Left lobe of liver (tissue), 2 donors: ENCODE measurements at regions not wholly inside any gene's neighbourhood (a gene's known extent, or its start where the extent isn't known, plus 50 kb on each side); places are given as distances from the start of the nearest gene placed in this dataset.

ENCODE experiments used
- ATAC-seq: fragments of 200-7000 bp; cut with Tn5 transposase; one replicate; pipeline ENCODE4 v1.9.1; 2020; ENCODE audit warnings: mild to moderate bottlenecking, moderate library complexity
- DNase-seq: peaks from one replicate; pipeline ENCODE4 v3.0.0-alpha.2; 2020; ENCODE audit warnings: low spot score
- donor health status: DM: no; HTN: no; CAD: no; lungs with moderate emphysema.
- donor health status: DM: no; HTN: yes; CAD: no.

DNA sequence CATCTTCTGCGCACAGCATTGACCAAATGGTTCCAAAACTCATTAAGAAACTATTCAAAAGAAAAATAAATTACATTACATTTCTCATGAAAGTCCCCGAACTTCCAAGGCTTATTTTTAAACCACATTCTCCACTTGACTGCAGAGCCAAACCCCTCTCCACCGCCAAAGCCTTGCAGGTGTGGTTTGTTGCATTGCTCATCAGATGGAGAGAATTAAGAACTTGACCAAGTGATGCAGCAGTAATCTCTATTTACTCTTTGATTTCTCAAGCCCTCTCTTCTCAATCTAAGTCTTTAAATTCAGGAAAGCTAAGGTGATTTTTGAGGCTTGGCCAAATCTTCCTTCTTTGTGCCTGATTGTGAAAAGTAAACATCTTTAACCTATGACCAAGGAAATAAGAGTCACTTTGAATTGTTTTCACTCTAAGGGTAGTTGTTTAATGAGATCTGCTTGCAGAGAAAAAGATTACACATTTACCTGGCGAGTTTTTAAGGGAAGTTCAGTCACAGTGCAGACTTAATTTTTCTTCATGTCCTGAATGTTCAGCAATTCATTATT lies 290.5 kb upstream of the ITGA1 start:
- DNase-seq (no peak), ATAC-seq (no peak)

DNA sequence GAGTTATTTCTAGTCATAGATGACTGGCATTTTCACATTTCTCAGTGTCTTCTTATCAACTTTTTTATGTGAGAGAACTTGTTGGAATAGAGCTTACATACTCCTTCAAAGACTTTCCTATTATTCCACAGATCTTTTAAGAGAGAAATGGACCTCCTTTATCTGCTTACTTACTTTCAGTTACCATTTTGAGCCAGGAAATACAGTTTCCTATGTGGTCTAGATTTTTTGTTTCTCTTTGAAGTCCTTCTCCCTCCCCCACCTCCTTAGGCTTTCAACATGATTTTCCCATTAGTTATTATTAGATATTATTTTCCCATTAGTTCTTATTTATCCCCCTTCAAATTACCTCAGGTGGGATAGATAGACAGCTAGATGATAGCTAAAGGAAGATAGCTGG lies 289.1 kb upstream of the ITGA1 start:
- ATAC-seq (no peak), DNase-seq (no peak)

DNA sequence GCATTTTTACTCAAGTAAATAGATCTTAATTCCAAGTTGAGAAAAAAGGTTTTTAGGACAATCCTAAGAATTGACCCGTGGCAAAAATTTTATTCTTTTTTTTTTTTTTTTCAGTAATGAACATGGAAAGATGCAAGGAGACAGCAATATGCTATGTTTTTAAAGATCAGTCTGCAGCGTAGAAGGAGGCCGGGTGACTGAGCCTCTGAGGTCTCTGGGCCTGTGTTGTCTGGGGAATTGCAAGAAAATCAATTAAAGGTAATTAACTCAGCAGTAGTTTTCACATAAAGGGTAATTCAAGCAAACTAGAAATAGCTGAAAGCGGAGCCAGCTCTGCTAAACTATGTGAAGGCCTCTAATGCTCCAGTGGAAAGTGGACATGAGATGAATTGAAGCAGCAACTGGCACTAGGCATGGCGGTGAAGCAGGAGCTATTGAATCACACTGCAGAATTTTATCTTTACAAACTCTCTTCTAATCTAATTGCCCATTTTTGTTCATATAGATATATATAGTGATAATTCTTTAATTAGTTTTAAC lies 285.2 kb upstream of the ITGA1 start:
- ATAC-seq (no peak), DNase-seq (no peak)

DNA sequence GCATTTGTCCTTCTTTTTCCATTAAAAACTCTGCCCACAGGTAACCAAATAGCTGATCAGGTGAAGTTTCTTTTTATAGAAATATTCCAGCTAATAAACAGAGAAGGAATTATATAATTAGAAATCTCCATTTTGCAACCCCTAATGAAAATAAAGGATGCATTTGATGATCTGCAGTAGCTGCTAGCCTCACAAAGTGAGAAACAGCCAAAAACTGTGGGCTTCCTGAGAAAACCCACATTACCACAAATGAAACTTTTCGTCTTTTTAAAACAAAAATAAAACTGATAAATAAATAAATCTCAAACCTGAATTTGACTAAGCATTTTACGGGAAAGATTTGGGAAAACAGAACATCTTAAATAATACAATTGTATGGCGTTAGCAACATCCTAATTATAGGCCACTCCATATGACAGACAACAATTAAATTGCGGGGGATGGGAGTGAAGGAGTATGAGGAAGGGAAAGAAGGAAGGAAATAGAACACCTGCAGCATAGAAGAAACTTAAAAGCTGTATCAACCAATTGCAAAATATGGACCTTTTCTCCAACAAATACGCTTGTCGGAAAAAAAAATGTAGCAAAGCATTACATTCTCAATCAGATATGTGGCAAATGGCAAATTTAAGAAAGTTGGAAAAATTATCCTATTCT lies 283.0 kb upstream of the ITGA1 start:
- ATAC-seq = no peak

DNA sequence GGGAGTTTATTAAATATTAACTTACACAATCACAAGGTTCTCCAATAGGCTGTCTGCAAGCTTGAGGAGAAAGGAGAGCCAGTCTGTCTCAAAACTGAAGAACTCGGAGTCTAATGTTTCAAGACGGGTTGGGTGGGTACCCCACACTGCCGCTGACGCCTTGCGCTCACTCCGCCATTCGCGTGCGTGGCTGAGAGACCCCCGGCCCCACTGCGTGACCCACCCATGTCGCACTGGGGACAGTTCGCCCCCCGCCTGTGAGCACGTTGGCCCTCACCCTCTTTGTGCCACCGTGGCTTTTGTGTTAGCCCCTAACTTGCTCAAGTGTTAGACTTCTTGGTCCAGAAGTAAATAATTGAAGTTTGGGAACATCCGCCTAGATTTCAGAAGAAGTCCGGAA lies 270.0 kb upstream of the ITGA1 start:
- DNase-seq (no peak), ATAC-seq (no peak)

More for the DNA sequence above, 283.0 kb upstream of the ITGA1 start:
- no peak for DNase-seq

DNA sequence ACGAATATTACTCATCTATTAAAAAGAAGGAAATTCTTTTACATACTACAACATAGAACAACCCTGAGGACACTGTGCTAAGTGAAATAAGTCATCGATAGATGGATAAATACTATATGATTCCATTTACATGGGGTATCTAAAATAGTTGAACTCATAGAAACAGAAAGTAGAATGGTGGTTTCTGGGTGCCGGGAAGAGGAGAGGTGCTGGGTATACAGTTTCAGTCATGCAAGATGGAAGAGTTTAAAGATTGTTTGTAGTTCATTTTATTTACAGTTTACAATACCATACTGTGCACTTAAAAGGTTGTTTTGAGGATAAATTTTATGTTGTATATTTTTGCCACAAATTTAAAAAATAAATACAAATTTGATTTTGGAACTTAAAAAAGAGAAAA lies 267.5 kb upstream of the ITGA1 start:
- ATAC-seq (no peak), DNase-seq (no peak)

DNA sequence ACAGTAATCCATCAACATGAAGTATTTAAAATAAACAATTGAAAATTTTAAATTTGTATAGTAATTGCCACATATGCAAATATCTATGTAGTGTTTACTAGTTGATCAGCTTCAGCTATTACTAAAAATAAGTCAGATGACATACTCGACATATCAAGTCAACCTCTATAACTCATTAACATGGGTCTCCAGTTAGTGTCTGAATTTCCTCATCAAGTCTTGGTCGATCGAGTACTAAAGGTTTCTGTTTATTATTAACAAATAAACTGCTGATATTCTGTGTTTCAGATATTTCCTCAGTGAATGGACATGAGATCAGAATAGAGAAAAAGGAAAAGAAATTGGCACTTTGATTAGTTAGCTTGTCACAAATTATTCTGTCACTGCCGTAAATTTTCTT lies 266.5 kb upstream of the ITGA1 start:
- ATAC-seq = no peak
- DNase-seq = no peak

DNA sequence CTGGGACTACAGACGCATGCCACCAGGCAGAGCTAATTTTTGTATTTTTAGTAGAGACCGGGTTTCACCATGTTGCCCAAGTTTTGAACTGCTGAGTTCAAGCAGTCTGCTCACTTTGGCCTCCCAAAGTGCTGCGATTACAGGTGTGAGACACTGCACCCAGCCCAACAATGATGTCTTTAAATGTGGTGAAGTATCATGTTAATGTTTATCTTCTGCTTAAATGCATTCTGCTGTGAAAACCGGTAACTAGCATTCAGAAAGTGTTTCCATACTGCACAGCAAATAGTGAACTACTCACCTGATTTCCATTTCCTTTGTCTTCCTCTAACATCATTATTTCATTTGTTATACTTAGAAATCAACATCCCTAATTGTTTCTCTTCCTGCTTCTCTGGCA lies 264.0 kb upstream of the ITGA1 start:
- no peak for ATAC-seq

DNA sequence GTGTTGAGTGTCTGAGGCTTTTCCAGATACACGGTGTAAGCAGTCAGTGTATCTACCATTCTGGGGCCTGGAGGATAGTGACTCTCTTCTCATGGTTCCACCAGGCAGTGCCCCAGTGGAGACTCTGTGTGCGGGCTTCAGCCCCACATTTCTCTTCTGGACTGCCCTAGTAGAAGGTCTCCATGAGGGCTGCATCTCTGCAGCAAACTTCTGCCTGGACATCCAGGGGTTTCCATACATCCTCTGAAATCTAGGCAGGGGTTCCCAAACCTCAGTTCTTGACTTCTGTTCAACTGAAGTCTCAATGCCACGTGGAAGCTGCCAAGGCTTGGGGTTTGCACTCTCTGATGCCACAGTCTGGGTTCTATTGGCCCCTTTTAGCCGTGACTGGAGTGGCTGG lies 256.6 kb upstream of the ITGA1 start:
- ATAC-seq = no peak
- DNase-seq = no peak

More for the DNA sequence above, 264.0 kb upstream of the ITGA1 start:
- no peak for DNase-seq

DNA sequence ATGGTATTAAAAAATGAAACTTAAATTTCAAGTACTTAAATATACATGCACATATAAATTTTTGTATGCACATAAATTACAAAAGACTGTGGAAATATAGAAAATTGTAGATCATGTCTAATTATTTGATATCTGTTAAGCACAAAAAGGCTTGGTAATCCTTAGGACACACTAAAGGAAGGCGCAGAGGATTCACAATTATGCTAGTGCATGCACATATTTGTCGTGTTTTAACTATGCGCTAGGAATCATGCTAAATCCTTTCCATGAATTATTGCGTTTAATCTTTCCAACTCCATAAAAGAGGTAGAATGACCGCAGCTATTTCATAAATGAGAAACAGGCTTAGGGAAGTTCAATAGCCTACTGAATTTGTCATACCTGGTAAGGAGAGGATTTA lies 244.1 kb upstream of the ITGA1 start:
- DNase-seq (no peak), ATAC-seq (no peak)

DNA sequence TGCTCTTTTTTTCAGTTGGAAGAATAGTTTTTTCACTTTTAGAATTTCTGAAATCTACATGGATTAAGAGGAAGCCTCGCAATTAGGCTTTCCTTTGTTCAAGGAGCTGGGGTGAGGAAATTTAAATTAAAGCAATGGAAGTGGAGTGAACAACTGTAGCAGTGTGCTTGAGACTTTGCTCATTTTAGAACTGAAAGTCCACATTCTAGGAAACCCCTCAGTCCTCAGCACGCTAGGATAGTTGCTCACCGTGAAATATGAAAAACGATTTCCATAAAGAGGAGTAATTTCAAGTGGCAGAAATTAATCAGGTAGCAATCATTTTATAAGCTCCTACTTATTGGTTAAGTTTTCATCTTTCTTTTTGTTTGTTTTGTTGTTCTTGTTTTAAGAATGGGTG lies 243.0 kb upstream of the ITGA1 start:
- ATAC-seq (no peak), DNase-seq (no peak)

DNA sequence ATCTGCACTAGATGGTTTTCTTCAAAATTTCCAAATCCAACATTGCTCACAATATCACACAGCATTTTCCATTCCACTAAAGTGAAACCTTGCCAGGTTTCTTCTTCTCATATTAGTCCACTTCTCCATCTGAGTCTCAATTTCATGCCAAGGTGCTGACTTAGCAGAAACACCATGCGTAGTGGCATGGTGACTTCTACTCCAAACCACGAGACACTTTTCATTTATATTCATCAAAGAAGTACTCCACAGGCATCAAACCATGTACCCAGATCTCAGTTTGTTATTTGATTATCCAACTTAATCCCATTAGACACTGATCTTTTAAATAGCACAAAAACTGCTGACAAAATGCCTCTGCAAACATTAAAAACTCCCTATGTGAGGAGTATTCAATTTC lies 233.4 kb upstream of the ITGA1 start:
- DNase-seq (no peak), ATAC-seq (no peak)

DNA sequence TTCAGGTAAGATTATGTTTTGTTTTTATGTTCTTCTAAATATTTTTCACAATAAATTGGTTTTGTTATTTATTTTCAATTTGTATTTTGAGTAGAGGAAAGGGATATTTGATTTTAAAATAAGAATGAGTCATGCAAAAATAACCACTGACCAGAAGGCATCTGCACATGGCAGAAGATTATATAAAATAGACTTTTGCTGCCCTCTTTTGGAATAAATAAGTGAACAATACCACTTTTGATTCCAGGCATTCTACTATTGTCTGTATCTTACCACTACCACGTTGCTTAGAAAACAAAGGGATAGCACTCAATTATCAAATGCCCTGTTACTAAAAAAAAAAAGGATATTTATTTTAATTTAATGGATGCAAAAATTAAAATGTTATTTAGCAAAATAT lies 227.3 kb upstream of the ITGA1 start:
- ATAC-seq (no peak), DNase-seq (no peak)

DNA sequence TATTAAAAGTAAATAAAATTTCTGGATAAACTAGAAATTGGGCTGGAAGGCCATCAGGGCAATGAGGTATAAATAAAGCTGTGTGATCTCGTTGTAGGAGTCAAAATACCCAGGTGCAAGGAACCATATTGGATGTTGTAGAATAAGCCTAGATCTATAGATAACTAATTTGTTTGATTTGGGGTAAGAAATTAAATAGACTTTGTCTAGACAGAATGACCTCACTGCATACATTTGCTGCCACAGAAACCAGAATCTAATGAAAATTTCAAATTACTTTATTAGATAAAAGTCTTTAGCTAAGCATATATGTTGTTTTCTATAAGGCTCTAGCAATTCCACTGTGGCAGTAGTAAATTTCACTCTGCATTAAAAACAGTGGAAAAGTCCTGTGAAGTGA lies 225.2 kb upstream of the ITGA1 start:
- DNase-seq (no peak), ATAC-seq (no peak)

DNA sequence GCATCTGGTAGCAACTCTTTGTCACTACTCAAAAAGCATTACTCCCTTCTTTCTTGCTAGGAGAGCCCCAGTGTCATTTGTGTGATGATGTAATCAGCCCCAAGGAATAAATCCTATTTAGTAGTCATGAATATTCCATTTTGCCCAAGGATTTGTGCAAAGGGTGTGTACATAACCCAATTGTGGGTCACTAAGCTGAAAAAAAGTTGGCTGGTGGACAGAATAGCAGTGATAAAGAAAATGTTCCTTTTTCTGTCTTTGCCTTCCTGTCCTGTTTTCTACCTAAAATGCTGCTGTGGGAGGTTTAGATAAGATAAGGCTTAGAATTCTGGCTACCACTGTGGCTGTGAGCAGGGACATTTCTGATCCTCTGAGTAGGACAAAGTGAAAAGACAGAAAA lies 223.1 kb upstream of the ITGA1 start:
- DNase-seq = no peak
- no peak for ATAC-seq

DNA sequence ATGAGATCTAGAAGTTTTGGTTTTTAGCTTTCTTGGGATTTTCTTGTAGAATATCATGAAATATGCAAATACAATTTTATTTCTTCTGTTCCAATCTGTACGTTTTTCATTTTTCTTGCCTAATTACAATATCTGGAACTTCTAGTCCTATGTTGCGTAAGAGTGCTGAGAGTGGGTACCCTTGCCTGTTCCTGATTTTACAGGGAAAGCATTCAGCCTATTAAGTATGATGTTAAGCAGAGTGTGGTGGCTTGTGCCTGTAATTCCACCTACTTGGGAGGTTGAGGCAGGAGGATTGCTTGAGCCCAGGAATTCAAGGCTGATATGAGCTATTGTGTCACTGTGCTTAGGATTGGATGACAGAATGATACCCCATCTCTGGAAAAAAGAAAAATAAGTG lies 210.2 kb upstream of the ITGA1 start:
- no peak for DNase-seq
- no peak for ATAC-seq

DNA sequence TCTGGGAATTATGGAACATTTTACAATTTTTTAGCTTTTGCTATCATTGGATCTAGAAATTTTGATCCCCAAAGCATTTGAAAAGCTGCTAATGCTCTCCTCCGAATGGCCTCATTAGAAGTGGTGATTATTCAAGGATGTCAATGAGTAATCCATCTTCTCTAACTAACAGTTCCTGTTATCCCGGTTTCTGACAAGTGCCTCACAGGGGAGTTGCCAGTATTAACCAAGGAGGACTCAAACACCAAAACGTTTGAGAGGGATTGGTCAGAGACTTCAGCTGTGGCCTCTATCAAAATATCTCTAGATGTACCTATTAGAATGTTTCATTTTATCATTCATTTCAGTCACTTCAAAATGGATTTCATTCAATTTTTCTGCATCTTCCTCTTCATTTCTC lies 208.3 kb upstream of the ITGA1 start:
- no peak for DNase-seq
- no peak for ATAC-seq

DNA sequence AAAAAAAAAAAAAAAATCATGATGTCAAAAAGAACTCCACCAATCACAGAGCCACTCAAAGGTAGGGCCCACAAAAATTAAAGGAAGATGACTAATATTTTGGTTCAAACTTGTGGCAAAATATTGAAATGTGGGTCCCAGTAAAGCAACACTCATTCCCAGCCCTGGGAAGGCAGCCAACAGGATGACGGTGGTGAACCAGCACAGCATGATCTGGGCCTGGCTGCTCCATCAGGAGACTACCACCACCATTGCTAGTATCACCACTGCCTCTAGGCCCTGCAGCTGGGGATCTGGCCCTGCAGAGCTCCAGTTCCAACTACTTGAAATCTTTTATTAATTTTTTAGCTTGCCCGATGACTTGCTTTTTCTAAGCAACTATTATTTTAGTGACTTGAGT lies 206.8 kb upstream of the ITGA1 start:
- ATAC-seq (no peak), DNase-seq (no peak)

DNA sequence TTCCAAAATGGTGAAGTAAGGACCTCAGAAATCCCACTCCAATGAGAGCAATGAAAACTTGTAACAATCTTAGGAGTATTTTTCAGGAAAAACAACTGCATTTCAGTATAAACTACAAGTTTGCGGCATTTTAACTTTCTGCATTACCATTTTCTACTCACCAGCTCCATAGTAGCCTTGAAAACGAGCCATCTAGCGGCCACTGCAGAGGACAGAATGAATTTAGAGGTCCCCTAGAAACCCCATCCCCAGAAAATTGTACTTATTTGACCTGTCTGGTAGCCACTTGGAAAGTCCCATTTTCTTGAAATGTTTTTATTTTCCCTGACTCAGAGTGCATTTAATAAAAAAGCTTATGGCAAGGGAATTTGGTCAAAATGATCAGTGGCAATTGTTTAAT lies 205.4 kb upstream of the ITGA1 start:
- ATAC-seq = no peak
- no peak for DNase-seq

DNA sequence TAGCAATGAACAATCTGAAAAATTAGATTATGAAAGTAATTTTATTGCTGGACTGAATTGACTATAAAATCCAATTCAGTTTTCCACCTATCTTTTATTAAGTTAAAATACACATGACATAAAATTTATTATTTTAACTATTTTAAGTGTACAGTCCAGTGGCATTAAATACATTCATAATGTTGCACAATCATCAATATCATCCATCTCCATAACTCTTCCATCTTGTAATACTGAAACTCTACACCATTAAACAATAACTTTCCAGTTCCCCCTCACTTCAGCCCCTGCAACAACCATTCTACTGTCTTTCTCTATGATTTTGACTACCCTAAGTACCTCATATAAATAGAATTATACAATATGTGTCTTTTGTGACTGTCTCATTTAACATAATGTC lies 200.6 kb upstream of the ITGA1 start:
- ATAC-seq = no peak
- no peak for DNase-seq

DNA sequence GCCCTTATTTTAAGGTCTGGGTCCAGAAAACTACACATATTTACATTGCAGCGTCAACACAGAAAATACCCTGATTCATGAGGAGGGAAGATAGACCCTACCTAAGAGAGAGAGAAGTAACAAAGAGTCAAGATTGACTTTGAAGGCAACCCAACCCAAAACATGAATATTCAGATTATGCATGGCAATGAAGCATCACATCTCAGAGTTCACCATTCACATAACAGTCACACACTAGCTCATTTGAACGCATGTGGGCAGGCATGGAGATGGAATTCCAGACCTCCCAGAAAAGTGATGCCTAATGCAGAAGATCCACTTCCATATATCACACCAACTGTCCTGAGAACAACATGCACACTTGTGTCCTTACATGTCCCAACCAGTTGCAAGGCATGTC lies 190.1 kb upstream of the ITGA1 start:
- ATAC-seq = no peak

DNA sequence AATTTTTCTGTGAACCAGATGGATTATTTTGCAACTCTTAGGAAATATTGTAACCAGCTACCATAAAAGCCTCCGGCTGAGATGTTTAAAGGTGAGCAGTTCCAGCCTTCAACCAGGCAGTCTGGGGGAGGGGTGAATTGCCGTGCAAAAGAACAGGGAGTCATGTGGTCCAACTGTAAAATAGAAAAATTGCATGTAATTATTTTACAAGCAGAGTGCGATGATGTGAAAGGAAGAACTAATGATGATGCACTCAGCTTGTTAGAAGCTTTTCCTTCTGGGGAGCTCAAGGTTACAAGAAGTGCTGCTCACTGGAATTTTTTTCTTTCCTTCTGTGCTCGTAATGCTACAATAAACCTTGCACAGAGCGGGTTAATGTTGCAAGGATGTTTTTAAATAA lies 188.7 kb upstream of the ITGA1 start:
- no peak for ATAC-seq
- DNase-seq = no peak

More for the DNA sequence above, 190.1 kb upstream of the ITGA1 start:
- no peak for DNase-seq
